WTC11 (cell line): ENCODE measurements at regions not wholly inside any gene's neighbourhood (a gene's known extent, or its start where the extent isn't known, plus 50 kb on each side); places are given as distances from the start of the nearest gene placed in this dataset.

Source experiments
- ATF2 ChIP-seq: sonication (generic); formaldehyde crosslinking; IDR thresholded peaks from 2 replicates; pipeline ENCODE4 v1.8.1; 2022; ENCODE audit warnings: low read depth, missing genetic modification reagents, borderline replicate concordance
- CREB1 ChIP-seq: sonication (generic); formaldehyde crosslinking; IDR thresholded peaks from 2 replicates; pipeline ENCODE4 v1.8.0; 2023; ENCODE audit warnings: mild to moderate bottlenecking, missing genetic modification reagents
- CTCF ChIP-seq: fragments of 200-600 bp; IDR thresholded peaks from 2 replicates; pipeline ENCODE4 v1.8.0; 2022; ENCODE audit warnings: antibody characterized with exemption
- JAZF1 ChIP-seq: fragments of 250-450 bp; sonication (Bioruptor Pico); IDR thresholded peaks from 2 replicates; pipeline ENCODE4 v1.9.0; 2021; ENCODE audit warnings: moderate library complexity, mild to moderate bottlenecking, inconsistent platforms
- NR3C1 ChIP-seq: sonication (generic); formaldehyde crosslinking; conservative IDR thresholded peaks from 2 replicates; pipeline ENCODE4 v1.8.1; 2023; ENCODE audit warnings: low read depth, mild to moderate bottlenecking, missing genetic modification reagents
- SP1 ChIP-seq: sonication (generic); formaldehyde crosslinking; conservative IDR thresholded peaks from 2 replicates; pipeline ENCODE4 v1.8.1; 2022; ENCODE audit warnings: missing genetic modification reagents
- TP53 ChIP-seq: sonication (generic); formaldehyde crosslinking; IDR thresholded peaks from 2 replicates; pipeline ENCODE4 v1.8.1; 2023; ENCODE audit warnings: mild to moderate bottlenecking, missing genetic modification reagents
- ZBTB21 ChIP-seq: sonication (generic); formaldehyde crosslinking; IDR thresholded peaks from 2 replicates; pipeline ENCODE4 v1.8.1; 2023; ENCODE audit warnings: mild to moderate bottlenecking, missing genetic modification reagents, borderline replicate concordance
- ZNF138 ChIP-seq: sonication (generic); formaldehyde crosslinking; conservative IDR thresholded peaks from 2 replicates; pipeline ENCODE4 v1.8.1; 2022; ENCODE audit warnings: mild to moderate bottlenecking, moderate library complexity, missing genetic modification reagents
- TF ChIP-seq, protein P1 (sequence below): sonication (generic); formaldehyde crosslinking; IDR thresholded peaks from 2 replicates; pipeline ENCODE4 v1.8.1; 2023; ENCODE audit warnings: mild to moderate bottlenecking, missing genetic modification reagents, moderate library complexity
- TF ChIP-seq, protein P2 (sequence below): sonication (generic); formaldehyde crosslinking; IDR thresholded peaks from 2 replicates; pipeline ENCODE4 v1.8.0; 2022; ENCODE audit warnings: mild to moderate bottlenecking, missing genetic modification reagents

DNA sequence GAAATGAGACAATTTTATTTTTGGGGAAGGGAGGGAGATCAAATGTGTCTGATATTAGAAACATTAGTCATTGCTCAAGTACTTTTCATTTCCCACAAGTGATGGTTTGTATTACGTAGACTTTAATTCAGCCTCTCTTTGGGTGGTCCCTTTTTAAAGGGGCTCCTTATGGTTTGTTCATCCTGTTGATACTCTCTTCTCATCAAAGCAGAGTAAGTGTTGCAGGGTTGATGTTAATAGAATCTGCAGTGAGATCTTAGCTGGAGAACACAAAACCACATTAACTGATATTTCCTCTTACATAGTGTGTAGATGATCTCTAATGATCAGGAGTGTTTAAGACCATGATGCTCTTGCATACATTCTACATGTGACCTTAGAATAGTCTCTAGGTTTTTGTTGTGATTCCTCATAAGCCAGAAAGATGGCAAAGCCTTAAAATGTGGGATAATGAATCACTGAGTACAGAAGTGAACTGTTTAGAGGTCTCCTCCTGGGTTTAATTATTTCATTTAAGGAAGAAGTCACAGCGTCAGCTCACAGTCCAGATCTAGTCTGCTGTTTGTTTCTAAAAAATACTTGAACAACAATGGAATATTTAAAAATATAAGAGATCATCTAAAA lies 87.4 kb upstream of the PTPRR start:
- TF ChIP-seq NR3C1 (CRISPR knock-in tag), result no peak
- TF ChIP-seq, protein P1, sequence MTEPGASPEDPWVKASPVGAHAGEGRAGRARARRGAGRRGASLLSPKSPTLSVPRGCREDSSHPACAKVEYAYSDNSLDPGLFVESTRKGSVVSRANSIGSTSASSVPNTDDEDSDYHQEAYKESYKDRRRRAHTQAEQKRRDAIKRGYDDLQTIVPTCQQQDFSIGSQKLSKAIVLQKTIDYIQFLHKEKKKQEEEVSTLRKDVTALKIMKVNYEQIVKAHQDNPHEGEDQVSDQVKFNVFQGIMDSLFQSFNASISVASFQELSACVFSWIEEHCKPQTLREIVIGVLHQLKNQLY (CRISPR knock-in tag), result no peak
- TF ChIP-seq, protein P2, sequence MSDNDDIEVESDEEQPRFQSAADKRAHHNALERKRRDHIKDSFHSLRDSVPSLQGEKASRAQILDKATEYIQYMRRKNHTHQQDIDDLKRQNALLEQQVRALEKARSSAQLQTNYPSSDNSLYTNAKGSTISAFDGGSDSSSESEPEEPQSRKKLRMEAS (CRISPR knock-in tag), result no peak
- no peak for TF ChIP-seq CTCF
- no peak for TF ChIP-seq SP1 (CRISPR knock-in tag)
- TF ChIP-seq ZNF138 (CRISPR knock-in tag), result no peak
- no peak for TF ChIP-seq ZBTB21 (CRISPR knock-in tag)
- no peak for TF ChIP-seq TP53
- no peak for TF ChIP-seq ATF2 (CRISPR knock-in tag)
- TF ChIP-seq CREB1 (CRISPR knock-in tag), result no peak
- no peak for TF ChIP-seq JAZF1 (CRISPR knock-in tag)
